GM10248 (cell line): ENCODE measurements at regions not wholly inside any gene's neighbourhood (a gene's known extent, or its start where the extent isn't known, plus 50 kb on each side); places are given as distances from the start of the nearest gene placed in this dataset.

ENCODE experiments used
- CTCF ChIA-PET: fragments of 300-600 bp; sonication (Branson Sonifier 250); formaldehyde crosslinking; extraction: SDS; loops from one replicate; lab custom pipeline; 2021; ENCODE audit warnings: antibody characterized with exemption; lab: Yijun Ruan, JAX
- POLR2A ChIA-PET: fragments of 350-650 bp; sonication (Branson Sonifier 250); formaldehyde crosslinking; extraction: SDS; loops from one replicate; lab custom pipeline; 2020; ENCODE audit warnings: antibody characterized with exemption; lab: Yijun Ruan, JAX
- DNase-seq: peaks from one replicate; pipeline ENCODE4 v3.0.0; 2012; ENCODE audit errors: extremely low spot score
- TF ChIP-seq, protein P1 (sequence below): IDR thresholded peaks from 2 replicates; pipeline ENCODE4 v1.5.1; 2012; ENCODE audit warnings: mild to moderate bottlenecking, low read depth; ENCODE audit errors: extremely low read depth, missing control alignments, control extremely low read depth

DNA sequence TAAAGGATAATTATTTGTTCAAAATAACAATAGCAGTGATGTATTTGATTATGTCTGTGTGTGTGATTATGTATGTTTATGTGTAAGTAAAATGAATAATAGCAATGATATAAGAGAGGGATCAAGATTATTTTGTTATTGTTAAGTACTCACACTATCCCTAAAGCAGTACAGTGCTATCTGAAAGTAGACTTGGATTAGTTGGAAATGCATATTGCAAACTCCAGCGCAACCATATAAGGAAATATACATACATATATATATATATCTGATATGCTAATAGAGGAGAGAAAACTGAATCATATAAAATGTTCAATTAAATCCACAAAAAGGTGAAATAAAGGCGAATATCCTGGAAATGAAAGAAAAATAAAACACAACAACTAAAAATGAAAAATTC, 268.4 kb downstream of the HINT1 start:
- ChIA-PET CTCF (no interaction called here), POLR2A (no interaction called here)
- TF ChIP-seq, protein P1, sequence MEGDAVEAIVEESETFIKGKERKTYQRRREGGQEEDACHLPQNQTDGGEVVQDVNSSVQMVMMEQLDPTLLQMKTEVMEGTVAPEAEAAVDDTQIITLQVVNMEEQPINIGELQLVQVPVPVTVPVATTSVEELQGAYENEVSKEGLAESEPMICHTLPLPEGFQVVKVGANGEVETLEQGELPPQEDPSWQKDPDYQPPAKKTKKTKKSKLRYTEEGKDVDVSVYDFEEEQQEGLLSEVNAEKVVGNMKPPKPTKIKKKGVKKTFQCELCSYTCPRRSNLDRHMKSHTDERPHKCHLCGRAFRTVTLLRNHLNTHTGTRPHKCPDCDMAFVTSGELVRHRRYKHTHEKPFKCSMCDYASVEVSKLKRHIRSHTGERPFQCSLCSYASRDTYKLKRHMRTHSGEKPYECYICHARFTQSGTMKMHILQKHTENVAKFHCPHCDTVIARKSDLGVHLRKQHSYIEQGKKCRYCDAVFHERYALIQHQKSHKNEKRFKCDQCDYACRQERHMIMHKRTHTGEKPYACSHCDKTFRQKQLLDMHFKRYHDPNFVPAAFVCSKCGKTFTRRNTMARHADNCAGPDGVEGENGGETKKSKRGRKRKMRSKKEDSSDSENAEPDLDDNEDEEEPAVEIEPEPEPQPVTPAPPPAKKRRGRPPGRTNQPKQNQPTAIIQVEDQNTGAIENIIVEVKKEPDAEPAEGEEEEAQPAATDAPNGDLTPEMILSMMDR = no peak
- DNase-seq = no peak

- DNase-seq = no peak
- TF ChIP-seq, protein P1 = no peak
- ChIA-PET CTCF (interaction anchor here (2.5 kb wide), 1 partner anchor 9 kb away, joined by 8 read pairs; no protein-coding TSS in a partner anchor), POLR2A (interaction anchor here (0.6 kb wide), 1 partner anchor 30 kb away, joined by 3 read pairs; no protein-coding TSS in a partner anchor)
Observed at GRCh38 chr5:130893006-130893405, 272.1 kb downstream of the HINT1 start.

GRCh38 chr5:130890610-130891009, 274.4 kb downstream of the HINT1 start:
- CTCF ChIA-PET = no interaction called here
- TF ChIP-seq, protein P1 = no peak
- DNase-seq = no peak
- POLR2A ChIA-PET = no interaction called here

DNA sequence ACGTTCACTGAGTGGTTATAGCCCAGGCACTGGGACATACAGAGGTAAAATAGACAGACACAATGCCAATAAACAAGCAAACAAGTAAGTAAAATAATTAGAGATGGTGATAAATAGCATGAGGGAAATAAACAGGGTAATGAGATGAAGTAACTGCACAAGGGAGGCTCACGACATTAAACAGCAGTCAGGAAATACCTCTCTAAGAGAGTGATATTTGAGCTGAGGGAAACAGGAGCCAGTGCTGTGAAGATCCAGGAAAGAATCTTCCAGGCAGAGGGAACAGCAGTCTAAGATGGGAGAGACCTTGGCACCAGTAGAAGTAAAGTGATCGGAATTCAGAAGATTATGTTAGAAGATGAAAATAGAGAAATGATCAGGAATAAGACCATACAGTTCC, 279.4 kb downstream of the HINT1 start:
- no peak for DNase-seq
- TF ChIP-seq, protein P1 = no peak
- POLR2A ChIA-PET = no interaction called here
- CTCF ChIA-PET = interaction anchor here (5.8 kb wide), 1 partner anchor 14 kb away, joined by 19 read pairs; no protein-coding TSS in a partner anchor

DNA sequence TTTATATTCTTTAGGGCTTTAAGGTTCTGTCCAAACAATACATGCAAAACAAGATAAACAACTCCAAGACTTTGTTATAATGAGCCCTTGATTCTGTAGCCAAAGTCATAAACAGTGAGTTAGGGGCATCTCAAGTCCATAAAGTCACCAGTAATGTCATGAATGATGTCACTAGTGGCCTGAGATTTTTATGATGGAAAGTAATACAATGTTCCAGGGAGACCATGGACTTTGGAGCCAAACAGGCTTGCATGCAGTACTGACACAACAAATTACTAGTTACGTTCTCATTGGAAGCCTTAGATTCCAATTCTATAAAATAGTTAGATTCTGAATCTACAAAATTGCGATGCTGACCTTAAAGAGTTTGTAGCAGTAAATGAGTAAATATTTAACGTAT, 280.0 kb downstream of the HINT1 start:
- CTCF ChIA-PET = interaction anchor here (5.8 kb wide), 1 partner anchor 14 kb away, joined by 19 read pairs; no protein-coding TSS in a partner anchor
- POLR2A ChIA-PET = no interaction called here
- TF ChIP-seq, protein P1 = no peak
- no peak for DNase-seq

GRCh38 chr5:130884023-130884422, 281.0 kb downstream of the HINT1 start:
- CTCF ChIA-PET = interaction anchor here (1.8 to 5.8 kb wide), 2 partner anchors 10 to 13 kb away, joined by 8 to 19 read pairs; no protein-coding TSS in a partner anchor
- no peak for DNase-seq
- TF ChIP-seq, protein P1 = no peak
- POLR2A ChIA-PET = no interaction called here

DNA sequence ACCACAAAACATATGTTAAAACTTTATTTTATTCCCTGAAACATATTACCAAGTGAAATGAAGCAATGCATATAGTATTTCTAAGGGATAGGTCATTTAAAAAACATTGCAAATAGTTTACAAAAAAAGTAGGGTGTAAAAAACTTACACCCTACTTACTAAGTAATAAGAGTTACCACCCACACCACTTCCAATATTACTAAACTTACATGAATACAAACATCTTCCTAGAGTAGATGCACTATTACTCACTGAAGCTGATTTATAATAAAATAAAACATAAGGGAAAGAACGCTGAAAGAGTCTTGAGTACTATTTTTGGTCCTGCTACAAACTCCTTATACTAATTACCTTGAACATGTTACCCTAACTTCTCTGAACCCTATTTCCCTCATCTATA, 289.4 kb downstream of the HINT1 start:
- ChIA-PET POLR2A (no interaction called here), CTCF (interaction anchor here (0.9 to 1.3 kb wide), 2 partner anchors 12 to 14 kb away, joined by 3 read pairs; no protein-coding TSS in a partner anchor)
- TF ChIP-seq, protein P1 = no peak
- no peak for DNase-seq
